GM12875 (cell line): ENCODE measurements at regions not wholly inside any gene's neighbourhood (a gene's known extent, or its start where the extent isn't known, plus 50 kb on each side); places are given as distances from the start of the nearest gene placed in this dataset.
"Not testable (repeated sequence)": the region's sequence is repeated elsewhere in the genome, so short reads cannot be mapped to it uniquely, and the experiment has no call there.

Experiments used
- H3K4me3 ChIP-seq: one replicate; pipeline ENCODE4 v1.5.1; 2011; ENCODE audit warnings: low read depth, low read length, control low read depth
- CTCF ChIP-seq: IDR thresholded peaks from 2 replicates; pipeline ENCODE4 v1.5.1; 2011; ENCODE audit warnings: low read depth, mild to moderate bottlenecking, control low read depth, inconsistent platforms, low read length, moderate library complexity, borderline replicate concordance; ENCODE audit not compliant: insufficient read depth

DNA sequence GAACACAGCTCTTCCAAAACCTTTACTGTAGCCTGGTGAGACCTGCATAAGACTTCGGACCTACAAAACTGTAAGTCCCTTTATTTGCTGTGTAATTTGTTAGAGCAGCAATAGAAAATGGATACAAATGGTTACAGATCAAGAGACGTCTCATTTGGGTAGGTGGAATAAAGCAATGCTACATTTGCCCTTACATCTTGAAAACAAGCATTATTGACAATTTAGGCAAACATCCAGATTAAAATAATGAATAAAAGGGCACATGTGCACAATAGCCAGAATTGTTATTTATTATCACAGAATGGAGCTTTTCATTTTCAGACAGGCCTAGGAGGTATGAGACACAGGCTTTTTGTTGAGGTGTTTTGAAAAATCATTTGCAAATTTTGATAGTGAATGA, 222.2 kb upstream of the CPHXL start:
- no peak for TF ChIP-seq CTCF
- H3K4me3 ChIP-seq: no peak overlapping the region

GRCh38 chr16:75948886-75949285, 222.6 kb upstream of the CPHXL start:
- no peak for TF ChIP-seq CTCF
- H3K4me3 ChIP-seq: no peak overlapping the region

DNA sequence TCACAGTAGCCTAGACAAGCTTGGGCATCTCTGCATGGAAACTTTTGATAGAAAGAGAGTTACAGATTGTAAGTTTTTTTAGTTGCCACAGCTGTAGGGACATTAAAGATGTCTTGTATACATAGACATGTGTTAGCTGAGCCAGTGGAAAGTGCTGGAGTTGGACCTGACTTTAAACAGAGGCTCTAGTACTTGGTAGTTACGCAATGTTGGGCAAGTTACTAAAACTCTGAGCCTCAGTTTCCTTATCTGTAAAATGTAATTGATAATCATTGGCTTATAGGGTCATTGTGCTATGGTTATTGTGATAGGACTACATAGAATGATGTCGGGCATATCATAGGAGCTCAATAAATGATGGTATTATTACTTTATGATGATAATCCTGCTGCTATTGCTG, 225.8 kb upstream of the CPHXL start:
- no peak for TF ChIP-seq CTCF
- H3K4me3 ChIP-seq: no peak overlapping the region

GRCh38 chr16:75957870-75958269, 231.6 kb upstream of the CPHXL start:
- no peak for TF ChIP-seq CTCF
- no peak overlapping the region for H3K4me3 ChIP-seq

DNA sequence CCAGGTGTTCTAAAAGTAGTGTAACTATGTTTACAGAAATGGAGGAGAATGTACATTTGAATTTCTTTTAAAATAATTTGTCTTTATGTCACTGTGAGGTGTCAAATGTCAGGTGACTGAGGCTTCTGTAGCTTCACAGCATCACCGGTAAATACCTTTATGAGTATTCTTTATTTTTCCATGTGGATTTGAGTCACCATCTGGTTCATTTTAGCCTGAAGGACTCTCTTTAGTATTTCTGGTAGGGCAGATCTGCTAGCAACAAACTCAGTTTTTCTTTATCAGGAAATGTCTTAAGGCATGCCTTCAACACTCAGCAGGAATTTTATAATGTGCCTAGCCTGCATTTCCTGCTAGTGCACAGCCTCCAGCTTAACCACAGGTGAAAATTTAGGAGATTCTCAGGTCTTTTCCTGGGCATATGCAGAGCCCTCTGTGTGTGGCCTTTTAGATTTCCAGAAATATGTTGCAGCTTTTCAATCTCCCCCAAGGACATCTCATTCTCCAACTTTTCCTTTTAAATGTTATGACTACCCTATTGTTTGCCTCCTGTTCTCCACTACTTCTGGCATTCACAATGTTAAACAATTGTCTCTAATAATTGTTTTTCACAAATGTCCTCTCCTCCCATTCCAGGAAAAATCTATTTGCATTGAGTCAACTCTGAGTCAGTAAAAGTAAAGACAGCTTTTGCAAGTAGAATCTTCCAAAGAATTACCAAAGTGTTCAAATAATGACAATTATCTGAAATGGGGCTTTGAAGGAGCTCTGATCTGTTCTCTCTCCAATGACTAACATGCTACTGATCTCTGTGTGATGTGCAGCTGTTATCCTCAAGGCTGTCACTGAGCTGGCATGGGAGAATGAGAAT, 239.4 kb upstream of the CPHXL start:
- H3K4me3 ChIP-seq: no peak overlapping the region
- TF ChIP-seq CTCF: no peak

- H3K4me3 ChIP-seq: not testable (repeated sequence)
These were observed 242.8 kb upstream of the CPHXL start for GRCh38 chr16:75969120-75969519.

DNA sequence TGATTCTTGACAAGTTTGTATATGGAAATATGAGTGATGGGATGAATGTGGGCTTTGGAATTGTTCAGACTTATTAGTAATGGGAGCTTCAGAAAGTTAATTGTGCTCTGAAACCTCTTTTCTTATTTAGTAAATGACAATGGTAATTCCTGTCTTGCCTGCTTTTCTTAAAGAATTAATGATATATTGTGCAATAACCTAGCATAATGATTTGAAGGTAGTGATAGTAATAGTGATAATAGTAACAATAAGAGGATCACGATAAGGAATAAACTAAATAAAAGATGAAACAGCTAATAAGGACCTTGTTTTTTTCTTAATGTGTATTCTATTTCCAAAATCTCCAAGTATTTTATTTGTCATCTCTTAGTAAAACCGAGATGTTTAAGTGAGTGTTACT, 245.0 kb upstream of the CPHXL start:
- no peak for TF ChIP-seq CTCF

DNA sequence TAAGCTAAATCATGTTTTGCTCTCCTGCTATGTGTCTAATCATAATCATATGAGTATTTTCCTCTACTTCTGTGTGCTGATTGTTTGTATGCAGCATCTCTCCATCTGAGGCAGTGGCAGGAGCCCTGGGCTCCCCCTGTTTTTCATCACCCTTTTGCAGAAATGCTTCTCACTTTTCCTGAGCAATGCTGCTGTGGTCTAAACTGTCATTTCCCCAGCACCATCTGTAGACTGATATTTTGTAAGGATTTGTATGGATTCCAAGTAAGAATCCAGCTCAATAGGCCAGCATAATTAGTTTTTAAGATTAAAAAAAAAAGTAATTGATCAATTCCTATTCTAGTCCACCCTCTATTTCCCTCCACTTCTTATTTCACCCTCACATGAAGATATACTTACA, 257.0 kb upstream of the CPHXL start:
- no peak overlapping the region for H3K4me3 ChIP-seq
- no peak for TF ChIP-seq CTCF

More for the DNA sequence above, 245.0 kb upstream of the CPHXL start:
- H3K4me3 ChIP-seq: no peak overlapping the region
